Stimulated activated naive B cell treated with anti-CD40 and anti-IgM and Interleukin-4, amounts not matched to agents 10 μg/mL and 1 μg/mL and 100 μg/mL, for 72 hours (primary cell): ENCODE measurements at regions not wholly inside any gene's neighbourhood (a gene's known extent, or its start where the extent isn't known, plus 50 kb on each side); places are given as distances from the start of the nearest gene placed in this dataset.
A peak's percentile ranks its signal among the peaks of the same experiment; 100 is the strongest.

Experiments used
- ATAC-seq, 2 donors: fragments of 150-1000 bp; cut with Tn5 transposase; replicated peaks; 2 replicates each; pipeline ENCODE4 v1.10.0; 2021; ENCODE audit warnings: moderate library complexity in 1 of 2
- DNase-seq: peaks from one replicate; pipeline ENCODE4 v3.0.0; 2021
- H3K27ac Mint-ChIP-seq: one replicate; pipeline ENCODE4 v1.8.0; 2022; ENCODE audit warnings: mild to moderate bottlenecking, mixed read lengths
- H3K27me3 Mint-ChIP-seq, 2 donors: one replicate each; pipeline ENCODE4 v1.8.0; 2022; ENCODE audit warnings: mixed read lengths in 2 of 2
- H3K36me3 Mint-ChIP-seq, 2 donors: one replicate each; pipeline ENCODE4 v1.8.0; 2022; ENCODE audit warnings: mixed read lengths in 2 of 2, mild to moderate bottlenecking in 1 of 2
- H3K4me1 Mint-ChIP-seq, 2 donors: one replicate each; pipeline ENCODE4 v1.8.0; 2022; ENCODE audit warnings: mixed read lengths in 2 of 2, mild to moderate bottlenecking in 1 of 2
- H3K4me3 Mint-ChIP-seq, 2 donors: one replicate each; pipeline ENCODE4 v1.8.0; 2022; ENCODE audit warnings: mild to moderate bottlenecking in 2 of 2, mixed read lengths in 2 of 2, moderate library complexity in 1 of 2
- H3K9me3 Mint-ChIP-seq, 2 donors: one replicate each; pipeline ENCODE4 v1.8.0; 2022; ENCODE audit warnings: mixed read lengths in 2 of 2, mild to moderate bottlenecking in 1 of 2

GRCh38 chr7:18225067-18225466 is 197.4 kb upstream of the PRPS1L1 start:
- Mint-ChIP-seq H3K4me3 (peak overlapping the region in 1 of 2 donors; percentile 68), H3K27ac (peak overlapping the region; percentile 73)

GRCh38 chr7:18226598-18226997 is 199.0 kb upstream of the PRPS1L1 start:
- H3K27ac Mint-ChIP-seq, result peak overlapping the region; percentile 26
- no peaks in the 10 kb centered on the region for H3K27me3 Mint-ChIP-seq
- H3K4me1 Mint-ChIP-seq, result peaks cover 29 to 53% of the 10 kb centered on the region in 2 donors
- H3K9me3 Mint-ChIP-seq, result peaks cover 0 to 2% of the 10 kb centered on the region in 2 donors
- DNase-seq, result no peak
- H3K4me3 Mint-ChIP-seq, result no peak overlapping the region
- no peaks in the 10 kb centered on the region for H3K36me3 Mint-ChIP-seq
- ATAC-seq, result peak; percentile 47 to 70

More at GRCh38 chr7:18225067-18225466, 197.4 kb upstream of the PRPS1L1 start:
- Mint-ChIP-seq H3K9me3 (peaks cover 0 to 2% of the 10 kb centered on the region in 2 donors), H3K36me3 (no peaks in the 10 kb centered on the region), H3K27me3 (no peaks in the 10 kb centered on the region), H3K4me1 (peaks cover 36 to 66% of the 10 kb centered on the region in 2 donors)
- peak; percentile 60 to 67 for ATAC-seq
- DNase-seq, result no peak

GRCh38 chr7:18228686-18229085 is 201.0 kb upstream of the PRPS1L1 start:
- Mint-ChIP-seq H3K4me3 (no peak overlapping the region), H3K27ac (no peak overlapping the region), H3K27me3 (no peaks in the 10 kb centered on the region), H3K9me3 (peaks cover 0 to 2% of the 10 kb centered on the region in 2 donors), H3K36me3 (no peaks in the 10 kb centered on the region), H3K4me1 (peaks cover 23 to 34% of the 10 kb centered on the region in 2 donors)
- no peak for ATAC-seq
- DNase-seq, result no peak

GRCh38 chr7:18230271-18230670 is 202.6 kb upstream of the PRPS1L1 start:
- peaks cover 14 to 20% of the 10 kb centered on the region in 2 donors for H3K4me1 Mint-ChIP-seq
- H3K9me3 Mint-ChIP-seq, result no peaks in the 10 kb centered on the region
- no peak overlapping the region for H3K4me3 Mint-ChIP-seq
- ATAC-seq, result no peak
- no peak for DNase-seq
- no peaks in the 10 kb centered on the region for H3K27me3 Mint-ChIP-seq
- no peak overlapping the region for H3K27ac Mint-ChIP-seq
- H3K36me3 Mint-ChIP-seq, result no peaks in the 10 kb centered on the region

GRCh38 chr7:18231854-18232253 is 204.2 kb upstream of the PRPS1L1 start:
- Mint-ChIP-seq H3K9me3 (no peaks in the 10 kb centered on the region), H3K27ac (no peak overlapping the region), H3K36me3 (no peaks in the 10 kb centered on the region), H3K4me3 (no peak overlapping the region), H3K27me3 (no peaks in the 10 kb centered on the region), H3K4me1 (peaks cover 6 to 9% of the 10 kb centered on the region in 2 donors)
- ATAC-seq (no peak), DNase-seq (no peak)

- Mint-ChIP-seq H3K4me1 (peaks cover 0 to 1% of the 10 kb centered on the region in 2 donors), H3K27ac (no peak overlapping the region), H3K4me3 (no peak overlapping the region), H3K9me3 (peaks cover 0 to 2% of the 10 kb centered on the region in 2 donors), H3K36me3 (peaks cover 0 to 2% of the 10 kb centered on the region in 2 donors), H3K27me3 (no peaks in the 10 kb centered on the region)
- no peak for DNase-seq
- no peak for ATAC-seq
Measured at GRCh38 chr7:18234519-18234918, 206.9 kb upstream of the PRPS1L1 start.

- Mint-ChIP-seq H3K9me3 (peaks cover 0 to 2% of the 10 kb centered on the region in 2 donors), H3K36me3 (peaks cover 0 to 2% of the 10 kb centered on the region in 2 donors), H3K27me3 (no peaks in the 10 kb centered on the region), H3K27ac (no peak overlapping the region), H3K4me1 (no peaks in the 10 kb centered on the region), H3K4me3 (no peak overlapping the region)
- ATAC-seq, result no peak
- no peak for DNase-seq
Measured at GRCh38 chr7:18235819-18236218, 208.2 kb upstream of the PRPS1L1 start.

GRCh38 chr7:18239212-18239611 is 211.6 kb upstream of the PRPS1L1 start:
- H3K36me3 Mint-ChIP-seq, result peaks cover 0 to 2% of the 10 kb centered on the region in 2 donors
- no peak overlapping the region for H3K27ac Mint-ChIP-seq
- peaks cover 0 to 2% of the 10 kb centered on the region in 2 donors for H3K9me3 Mint-ChIP-seq
- H3K27me3 Mint-ChIP-seq, result no peaks in the 10 kb centered on the region
- H3K4me3 Mint-ChIP-seq, result no peak overlapping the region
- no peak for ATAC-seq
- no peaks in the 10 kb centered on the region for H3K4me1 Mint-ChIP-seq
- DNase-seq, result no peak

- Mint-ChIP-seq H3K36me3 (peaks cover 2 to 3% of the 10 kb centered on the region in 2 donors), H3K4me3 (no peak overlapping the region), H3K27ac (no peak overlapping the region), H3K9me3 (peaks cover 8 to 11% of the 10 kb centered on the region in 2 donors), H3K4me1 (no peaks in the 10 kb centered on the region), H3K27me3 (no peaks in the 10 kb centered on the region)
- ATAC-seq (no peak), DNase-seq (no peak)
Measured at GRCh38 chr7:18241543-18242231, 214.0 kb upstream of the PRPS1L1 start.

GRCh38 chr7:18243731-18244130 is 216.1 kb upstream of the PRPS1L1 start:
- peaks cover 15 to 16% of the 10 kb centered on the region in 2 donors for H3K9me3 Mint-ChIP-seq
- H3K4me1 Mint-ChIP-seq, result no peaks in the 10 kb centered on the region
- no peak overlapping the region for H3K4me3 Mint-ChIP-seq
- H3K36me3 Mint-ChIP-seq, result peaks cover 6 to 10% of the 10 kb centered on the region in 2 donors
- no peaks in the 10 kb centered on the region for H3K27me3 Mint-ChIP-seq
- no peak for ATAC-seq
- no peak overlapping the region for H3K27ac Mint-ChIP-seq
- no peak for DNase-seq

GRCh38 chr7:18250133-18250532 is 222.5 kb upstream of the PRPS1L1 start:
- Mint-ChIP-seq H3K27me3 (no peaks in the 10 kb centered on the region), H3K27ac (no peak overlapping the region), H3K9me3 (peaks cover 25 to 33% of the 10 kb centered on the region in 2 donors), H3K4me3 (no peak overlapping the region), H3K4me1 (no peaks in the 10 kb centered on the region), H3K36me3 (peaks cover 9 to 18% of the 10 kb centered on the region in 2 donors)
- ATAC-seq (no peak), DNase-seq (no peak)

GRCh38 chr7:18257711-18258110 is 230.1 kb upstream of the PRPS1L1 start:
- Mint-ChIP-seq H3K36me3 (peaks cover 6 to 14% of the 10 kb centered on the region in 2 donors), H3K9me3 (peaks cover 7 to 14% of the 10 kb centered on the region in 2 donors), H3K4me1 (no peaks in the 10 kb centered on the region), H3K27me3 (no peaks in the 10 kb centered on the region), H3K27ac (no peak overlapping the region), H3K4me3 (no peak overlapping the region)
- ATAC-seq (no peak), DNase-seq (no peak)

GRCh38 chr7:18262058-18262457 is 233.5 kb upstream of the HDAC9 start:
- H3K4me3 Mint-ChIP-seq, result no peak overlapping the region
- no peak overlapping the region for H3K27ac Mint-ChIP-seq
- no peak for ATAC-seq
- no peak for DNase-seq
- peaks cover 5 to 6% of the 10 kb centered on the region in 2 donors for H3K9me3 Mint-ChIP-seq
- H3K27me3 Mint-ChIP-seq, result no peaks in the 10 kb centered on the region
- H3K36me3 Mint-ChIP-seq, result peaks cover 3 to 11% of the 10 kb centered on the region in 2 donors
- H3K4me1 Mint-ChIP-seq, result no peaks in the 10 kb centered on the region

- peaks cover 3 to 11% of the 10 kb centered on the region in 2 donors for H3K36me3 Mint-ChIP-seq
- H3K27ac Mint-ChIP-seq, result no peak overlapping the region
- no peak for ATAC-seq
- no peaks in the 10 kb centered on the region for H3K4me1 Mint-ChIP-seq
- H3K9me3 Mint-ChIP-seq, result peaks cover 5 to 6% of the 10 kb centered on the region in 2 donors
- DNase-seq, result no peak
- H3K27me3 Mint-ChIP-seq, result no peaks in the 10 kb centered on the region
- no peak overlapping the region for H3K4me3 Mint-ChIP-seq
Measured at GRCh38 chr7:18265611-18266281, 229.8 kb upstream of the HDAC9 start.

- no peak overlapping the region for H3K4me3 Mint-ChIP-seq
- no peak overlapping the region for H3K27ac Mint-ChIP-seq
- H3K9me3 Mint-ChIP-seq, result peaks cover 0 to 2% of the 10 kb centered on the region in 2 donors
- peaks cover 1 to 5% of the 10 kb centered on the region in 2 donors for H3K4me1 Mint-ChIP-seq
- H3K36me3 Mint-ChIP-seq, result no peaks in the 10 kb centered on the region
- no peak for ATAC-seq
- H3K27me3 Mint-ChIP-seq, result no peaks in the 10 kb centered on the region
- DNase-seq, result no peak
Measured at GRCh38 chr7:18268571-18268970, 227.0 kb upstream of the HDAC9 start.
